SK-N-SH (cell line): ENCODE measurements at regions not wholly inside any gene's neighbourhood (a gene's known extent, or its start where the extent isn't known, plus 50 kb on each side); places are given as distances from the start of the nearest gene placed in this dataset.

Experiments used
- CTCF ChIA-PET: fragments of 300-600, 350-600 bp; formaldehyde crosslinking; extraction: SDS; loops from one replicate; lab custom pipeline; 2021; lab: Yijun Ruan, JAX
- POLR2A ChIA-PET: fragments of 350-600 bp; sonication (Branson Sonifier 250); formaldehyde crosslinking; extraction: SDS; loops from one replicate; lab custom pipeline; 2020; ENCODE audit warnings: antibody characterized with exemption, inconsistent platforms; lab: Yijun Ruan, JAX
- DNase-seq: peaks from one replicate; pipeline ENCODE4 v3.0.0; 2012
- H2AFZ ChIP-seq: fragments of 200-600 bp; sonication (generic); 2 replicates; pipeline ENCODE4 v1.8.1; 2016; ENCODE audit warnings: antibody characterized with exemption, mild to moderate bottlenecking, low read depth
- H3F3A ChIP-seq: fragments of 200-600 bp; sonication (generic); replicated peaks from 2 replicates; pipeline ENCODE3; 2016; ENCODE audit warnings: antibody characterized with exemption, mild to moderate bottlenecking; ENCODE audit not compliant: insufficient read depth
- H3K27ac ChIP-seq, 2 experiments: fragments of 200-500 bp in 1 of 2; fragments of 200-600 bp in 1 of 2; sonication (Bioruptor generic) in 1 of 2; sonication (generic), shearing (Covaris generic) in 1 of 2; 2 replicates each; pipeline versions ENCODE4 v1.5.1 to v1.6.1; 2014 to 2016; ENCODE audit warnings: low read depth in 2 of 2, inconsistent platforms in 1 of 2, low read length in 1 of 2, mild to moderate bottlenecking in 1 of 2, mixed read lengths in 1 of 2
- H3K27me3 ChIP-seq: fragments of 200-600 bp; sonication (generic), shearing (Covaris generic); 2 replicates; pipeline ENCODE4 v1.6.1; 2016; ENCODE audit warnings: mixed run types; ENCODE audit not compliant: insufficient read depth
- H3K36me3 ChIP-seq, 2 experiments: fragments of 200-500 bp in 1 of 2; fragments of 200-600 bp in 1 of 2; sonication (Bioruptor generic) in 1 of 2; sonication (generic) in 1 of 2; replicated peaks in 1 of 2; 2 replicates each; pipeline versions ENCODE3 to v1.5.1; 2014 to 2016; ENCODE audit warnings: low read length in 1 of 2, mild to moderate bottlenecking in 1 of 2; ENCODE audit not compliant: insufficient read depth in 2 of 2, control insufficient read depth in 1 of 2
- H3K4me1 ChIP-seq, 2 experiments: fragments of 200-500 bp in 1 of 2; fragments of 200-600 bp in 1 of 2; sonication (Bioruptor generic) in 1 of 2; sonication (generic), shearing (Covaris generic) in 1 of 2; 2 replicates each; pipeline versions ENCODE4 v1.5.1 to v1.6.1; 2014 to 2016; ENCODE audit warnings: low read depth in 1 of 2, low read length in 1 of 2, mixed run types in 1 of 2; ENCODE audit not compliant: insufficient read depth in 2 of 2, control insufficient read depth in 1 of 2
- H3K4me2 ChIP-seq: fragments of 200-600 bp; sonication (generic), shearing (Covaris generic); 2 replicates; pipeline ENCODE4 v1.6.1; 2017; ENCODE audit warnings: mixed run types
- H3K4me3 ChIP-seq, 2 experiments: fragments of 200-500 bp in 1 of 2; fragments of 200-600 bp in 1 of 2; sonication (Bioruptor generic) in 1 of 2; sonication (generic), shearing (Covaris generic) in 1 of 2; 2 replicates each; pipeline versions ENCODE4 v1.5.1 to v1.8.1; 2014 to 2016; ENCODE audit warnings: low read depth in 2 of 2, inconsistent platforms in 1 of 2, low read length in 1 of 2, mild to moderate bottlenecking in 1 of 2, mixed read lengths in 1 of 2, moderate library complexity in 1 of 2
- H3K79me2 ChIP-seq: fragments of 200-600 bp; sonication (generic); 2 replicates; pipeline ENCODE4 v1.8.1; 2017; ENCODE audit warnings: mild to moderate bottlenecking; ENCODE audit not compliant: insufficient read depth
- H3K9ac ChIP-seq: fragments of 200-600 bp; sonication (generic); 2 replicates; pipeline ENCODE4 v1.6.1; 2017; ENCODE audit warnings: mixed run types
- H3K9me2 ChIP-seq: fragments of 200-600 bp; sonication (generic); 2 replicates; pipeline ENCODE4 v1.6.1; 2017; ENCODE audit warnings: mixed run types
- H3K9me3 ChIP-seq: fragments of 200-600 bp; sonication (generic); 2 replicates; pipeline ENCODE4 v1.6.1; 2017; ENCODE audit warnings: mixed run types, mild to moderate bottlenecking, moderate library complexity
- H4K20me1 ChIP-seq: fragments of 200-600 bp; sonication (generic); 2 replicates; pipeline ENCODE4 v1.6.1; 2017; ENCODE audit warnings: mild to moderate bottlenecking, mixed run types; ENCODE audit not compliant: insufficient read depth
- EP300 ChIP-seq, 2 experiments: IDR thresholded peaks; 2 replicates each; pipeline versions ENCODE4 v1.4.0 to v1.6.1; 2012; ENCODE audit warnings: borderline replicate concordance in 1 of 2, low read depth in 1 of 2, low read length in 1 of 2
- EZH2phosphoT487 ChIP-seq: fragments of 200-600 bp; sonication (generic); IDR thresholded peaks from 2 replicates; pipeline ENCODE4 v1.6.1; 2017; ENCODE audit warnings: low read depth, mixed run types, mild to moderate bottlenecking, antibody characterized with exemption, moderate library complexity, borderline replicate concordance
- FOSL2 ChIP-seq: IDR thresholded peaks from 2 replicates; pipeline ENCODE4 v1.4.0; 2012; ENCODE audit warnings: low read depth, mild to moderate bottlenecking, moderate library complexity, borderline replicate concordance
- FOXM1 ChIP-seq: IDR thresholded peaks from 2 replicates; pipeline ENCODE4 v1.4.0; 2012; ENCODE audit warnings: low read depth, mild to moderate bottlenecking
- GABPA ChIP-seq: IDR thresholded peaks from 2 replicates; pipeline ENCODE4 v1.4.0; 2012; ENCODE audit warnings: low read depth, mild to moderate bottlenecking
- JUND ChIP-seq: IDR thresholded peaks from 2 replicates; pipeline ENCODE4 v1.4.0; 2012
- MXI1 ChIP-seq: IDR thresholded peaks from 2 replicates; pipeline ENCODE4 v1.6.1; 2012; ENCODE audit warnings: mild to moderate bottlenecking, low read depth, low read length, improper control_type of control experiment
- NFIC ChIP-seq: IDR thresholded peaks from 2 replicates; pipeline ENCODE4 v1.4.0; 2012; ENCODE audit warnings: borderline replicate concordance
- NRF1 ChIP-seq: IDR thresholded peaks from 2 replicates; pipeline ENCODE4 v1.6.1; 2012; ENCODE audit warnings: low read depth, mild to moderate bottlenecking, low read length
- POLR2AphosphoS5 ChIP-seq: IDR thresholded peaks from 2 replicates; pipeline ENCODE4 v1.6.1; 2012; ENCODE audit warnings: low read depth, low read length
- RCOR1 ChIP-seq: fragments of 150-350 bp; IDR thresholded peaks from 2 replicates; pipeline ENCODE4 v1.6.1; 2017; ENCODE audit warnings: antibody characterized with exemption, low read length
- RFX5 ChIP-seq: IDR thresholded peaks from 2 replicates; pipeline ENCODE4 v1.6.1; 2012; ENCODE audit warnings: mild to moderate bottlenecking, improper control_type of control experiment, low read length
- RXRA ChIP-seq: IDR thresholded peaks from 2 replicates; pipeline ENCODE4 v1.4.0; 2012; ENCODE audit warnings: low read depth, mild to moderate bottlenecking, borderline replicate concordance
- SIN3A ChIP-seq: IDR thresholded peaks from 2 replicates; pipeline ENCODE4 v1.6.1; 2012; ENCODE audit warnings: low read depth, mild to moderate bottlenecking, low read length, moderate library complexity, borderline replicate concordance
- YY1 ChIP-seq: IDR thresholded peaks from 2 replicates; pipeline ENCODE4 v1.4.0; 2012; ENCODE audit warnings: low read depth, mild to moderate bottlenecking
- WGBS: methylation state at CpG from one replicate; pipeline ENCODE4 v1.1.6; 2017; ENCODE audit warnings: low lambda C conversion rate; 5-methylcytosine and 5-hydroxymethylcytosine counted together
- TF ChIP-seq, protein P1 (sequence below): IDR thresholded peaks from 2 replicates; pipeline ENCODE4 v1.4.0; 2012; ENCODE audit warnings: low read depth, borderline replicate concordance
- TF ChIP-seq, protein P2 (sequence below): IDR thresholded peaks from 2 replicates; pipeline ENCODE4 v1.4.0; 2012; ENCODE audit warnings: low read depth
- TF ChIP-seq, protein P3 (sequence below): IDR thresholded peaks from 2 replicates; pipeline ENCODE4 v1.4.0; 2012; ENCODE audit warnings: low read depth, borderline replicate concordance
- TF ChIP-seq, protein P4 (sequence below): IDR thresholded peaks from 2 replicates; pipeline ENCODE4 v1.6.1; 2012; ENCODE audit warnings: mild to moderate bottlenecking, low read depth, low read length, moderate library complexity

DNA sequence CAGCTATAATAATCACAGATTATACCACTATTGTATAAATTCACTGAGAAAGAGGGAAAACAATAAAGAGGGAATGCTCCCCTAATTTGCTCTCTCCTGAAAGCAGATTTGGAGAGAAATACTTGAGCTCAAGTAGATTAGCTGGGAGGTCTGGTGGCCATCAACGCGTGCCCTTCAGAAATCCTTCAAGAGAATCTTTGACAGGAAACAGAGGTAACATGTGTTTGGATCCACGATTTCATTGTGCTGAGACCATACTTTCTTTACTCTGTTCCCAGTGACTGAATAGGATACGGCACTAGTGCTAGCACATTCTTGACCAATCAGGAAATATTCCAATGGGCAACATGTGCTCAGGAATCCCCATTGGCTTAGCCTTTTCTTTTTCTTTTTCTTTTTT, 1395.3 kb downstream of the RAPGEF2 start (continued):
- TF ChIP-seq RFX5 (no peak), POLR2AphosphoS5 (no peak)

DNA sequence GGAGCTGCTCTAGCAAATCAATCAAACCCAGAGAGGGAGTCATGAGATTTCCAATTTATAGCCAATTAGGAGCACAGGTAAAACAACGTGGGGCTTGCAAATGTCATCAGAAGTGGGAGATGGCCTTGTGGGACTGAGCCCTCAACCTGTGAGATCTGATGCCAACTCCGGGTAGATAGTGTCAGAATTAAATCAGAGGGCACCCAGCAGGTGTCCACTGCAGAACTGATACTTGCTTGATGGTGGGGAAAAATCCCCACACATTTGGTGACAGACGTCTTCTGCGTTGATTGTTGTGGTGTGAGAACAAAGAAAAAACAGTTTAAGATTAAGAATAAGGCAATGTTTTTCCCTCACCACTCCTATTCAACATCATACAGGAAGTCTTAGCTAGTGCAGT, 1402.8 kb downstream of the RAPGEF2 start:
- no peak overlapping the region for H3K4me3 ChIP-seq
- H3K9me3 ChIP-seq: 0 out of 2 replicates have a peak, but pooled peaks cover 10% of the 10 kb centered on the region
- H3K36me3 ChIP-seq: no peaks in the 10 kb centered on the region
- no peak overlapping the region for H3K27ac ChIP-seq
- no peak overlapping the region for H2AFZ ChIP-seq
- H3K27me3 ChIP-seq: no peaks in the 10 kb centered on the region
- CTCF ChIA-PET: no interaction called here
- no peaks in the 10 kb centered on the region for H3K79me2 ChIP-seq
- no peaks in the 10 kb centered on the region for H4K20me1 ChIP-seq
- WGBS: 34% methylated on average over 4 of the region's 4 CpGs
- H3F3A ChIP-seq: no peaks in the 10 kb centered on the region
- H3K4me1 ChIP-seq: no peaks in the 10 kb centered on the region
- no peak overlapping the region for H3K9ac ChIP-seq
- no peak overlapping the region for H3K4me2 ChIP-seq
- POLR2A ChIA-PET: no interaction called here
- DNase-seq: no peak
- TF ChIP-seq EP300 (IDR thresholded peaks at IDR 0.05; ENCODE audit: borderline replicate concordance in 1 of 2, low read depth in 1 of 2, low read length in 1 of 2) (no peak), GABPA (no peak), YY1 (no peak), RXRA (no peak), MXI1 (no peak), NFIC (no peak), POLR2AphosphoS5 (no peak), FOSL2 (no peak), NRF1 (no peak), RCOR1 (no peak), SIN3A (no peak)
- TF ChIP-seq, protein P1, sequence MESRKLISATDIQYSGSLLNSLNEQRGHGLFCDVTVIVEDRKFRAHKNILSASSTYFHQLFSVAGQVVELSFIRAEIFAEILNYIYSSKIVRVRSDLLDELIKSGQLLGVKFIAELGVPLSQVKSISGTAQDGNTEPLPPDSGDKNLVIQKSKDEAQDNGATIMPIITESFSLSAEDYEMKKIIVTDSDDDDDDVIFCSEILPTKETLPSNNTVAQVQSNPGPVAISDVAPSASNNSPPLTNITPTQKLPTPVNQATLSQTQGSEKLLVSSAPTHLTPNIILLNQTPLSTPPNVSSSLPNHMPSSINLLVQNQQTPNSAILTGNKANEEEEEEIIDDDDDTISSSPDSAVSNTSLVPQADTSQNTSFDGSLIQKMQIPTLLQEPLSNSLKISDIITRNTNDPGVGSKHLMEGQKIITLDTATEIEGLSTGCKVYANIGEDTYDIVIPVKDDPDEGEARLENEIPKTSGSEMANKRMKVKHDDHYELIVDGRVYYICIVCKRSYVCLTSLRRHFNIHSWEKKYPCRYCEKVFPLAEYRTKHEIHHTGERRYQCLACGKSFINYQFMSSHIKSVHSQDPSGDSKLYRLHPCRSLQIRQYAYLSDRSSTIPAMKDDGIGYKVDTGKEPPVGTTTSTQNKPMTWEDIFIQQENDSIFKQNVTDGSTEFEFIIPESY: no peak
- TF ChIP-seq, protein P2, sequence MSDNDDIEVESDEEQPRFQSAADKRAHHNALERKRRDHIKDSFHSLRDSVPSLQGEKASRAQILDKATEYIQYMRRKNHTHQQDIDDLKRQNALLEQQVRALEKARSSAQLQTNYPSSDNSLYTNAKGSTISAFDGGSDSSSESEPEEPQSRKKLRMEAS: no peak
- TF ChIP-seq, protein P3, sequence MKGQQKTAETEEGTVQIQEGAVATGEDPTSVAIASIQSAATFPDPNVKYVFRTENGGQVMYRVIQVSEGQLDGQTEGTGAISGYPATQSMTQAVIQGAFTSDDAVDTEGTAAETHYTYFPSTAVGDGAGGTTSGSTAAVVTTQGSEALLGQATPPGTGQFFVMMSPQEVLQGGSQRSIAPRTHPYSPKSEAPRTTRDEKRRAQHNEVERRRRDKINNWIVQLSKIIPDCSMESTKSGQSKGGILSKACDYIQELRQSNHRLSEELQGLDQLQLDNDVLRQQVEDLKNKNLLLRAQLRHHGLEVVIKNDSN: no peak
- no peaks in the 10 kb centered on the region for H3K9me2 ChIP-seq

DNA sequence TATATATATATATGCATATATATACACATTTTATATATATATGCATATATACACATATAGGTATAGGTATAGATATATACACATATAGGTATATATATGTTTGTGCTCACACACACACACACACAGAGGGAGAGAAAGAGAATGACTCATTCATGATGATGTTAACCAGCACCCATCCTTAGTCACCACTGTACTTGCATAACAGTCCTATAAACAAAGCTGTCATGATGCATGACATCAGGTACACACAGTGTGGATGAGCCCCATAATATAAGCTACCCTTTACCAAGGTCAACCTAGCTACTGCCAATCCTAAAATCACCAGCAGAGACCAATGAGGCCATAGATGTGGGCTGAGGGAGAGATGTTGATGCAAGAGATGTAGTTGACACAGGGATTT, 1408.0 kb downstream of the RAPGEF2 start:
- Histone ChIP-seq H2AFZ (no peak overlapping the region), H3K4me2 (no peak overlapping the region), H3K27ac (no peak overlapping the region), H3K4me3 (no peak overlapping the region), H3K27me3 (no peaks in the 10 kb centered on the region), H3K36me3 (no peaks in the 10 kb centered on the region), H3K4me1 (no peaks in the 10 kb centered on the region), H3K79me2 (no peaks in the 10 kb centered on the region), H3F3A (no peaks in the 10 kb centered on the region), H4K20me1 (no peaks in the 10 kb centered on the region), H3K9me2 (no peaks in the 10 kb centered on the region), H3K9ac (no peak overlapping the region), H3K9me3 (0 out of 2 replicates have a peak, but pooled peaks cover 4% of the 10 kb centered on the region)
- no peak for DNase-seq
- ChIA-PET CTCF (no interaction called here), POLR2A (no interaction called here)
- TF ChIP-seq JUND (no peak), EZH2phosphoT487 (no peak), MXI1 (no peak), YY1 (no peak), NRF1 (no peak), FOXM1 (no peak)
- TF ChIP-seq, protein P4, sequence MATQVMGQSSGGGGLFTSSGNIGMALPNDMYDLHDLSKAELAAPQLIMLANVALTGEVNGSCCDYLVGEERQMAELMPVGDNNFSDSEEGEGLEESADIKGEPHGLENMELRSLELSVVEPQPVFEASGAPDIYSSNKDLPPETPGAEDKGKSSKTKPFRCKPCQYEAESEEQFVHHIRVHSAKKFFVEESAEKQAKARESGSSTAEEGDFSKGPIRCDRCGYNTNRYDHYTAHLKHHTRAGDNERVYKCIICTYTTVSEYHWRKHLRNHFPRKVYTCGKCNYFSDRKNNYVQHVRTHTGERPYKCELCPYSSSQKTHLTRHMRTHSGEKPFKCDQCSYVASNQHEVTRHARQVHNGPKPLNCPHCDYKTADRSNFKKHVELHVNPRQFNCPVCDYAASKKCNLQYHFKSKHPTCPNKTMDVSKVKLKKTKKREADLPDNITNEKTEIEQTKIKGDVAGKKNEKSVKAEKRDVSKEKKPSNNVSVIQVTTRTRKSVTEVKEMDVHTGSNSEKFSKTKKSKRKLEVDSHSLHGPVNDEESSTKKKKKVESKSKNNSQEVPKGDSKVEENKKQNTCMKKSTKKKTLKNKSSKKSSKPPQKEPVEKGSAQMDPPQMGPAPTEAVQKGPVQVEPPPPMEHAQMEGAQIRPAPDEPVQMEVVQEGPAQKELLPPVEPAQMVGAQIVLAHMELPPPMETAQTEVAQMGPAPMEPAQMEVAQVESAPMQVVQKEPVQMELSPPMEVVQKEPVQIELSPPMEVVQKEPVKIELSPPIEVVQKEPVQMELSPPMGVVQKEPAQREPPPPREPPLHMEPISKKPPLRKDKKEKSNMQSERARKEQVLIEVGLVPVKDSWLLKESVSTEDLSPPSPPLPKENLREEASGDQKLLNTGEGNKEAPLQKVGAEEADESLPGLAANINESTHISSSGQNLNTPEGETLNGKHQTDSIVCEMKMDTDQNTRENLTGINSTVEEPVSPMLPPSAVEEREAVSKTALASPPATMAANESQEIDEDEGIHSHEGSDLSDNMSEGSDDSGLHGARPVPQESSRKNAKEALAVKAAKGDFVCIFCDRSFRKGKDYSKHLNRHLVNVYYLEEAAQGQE: no peak
- TF ChIP-seq, protein P3: no peak
- TF ChIP-seq, protein P2: no peak
